ENCODE measurements at regions not wholly inside any gene's neighbourhood (a gene's known extent, or its start where the extent isn't known, plus 50 kb on each side); places are given as distances from the start of the nearest gene placed in this dataset.
"Not testable (repeated sequence)": the region's sequence is repeated elsewhere in the genome, so short reads cannot be mapped to it uniquely, and the experiment has no call there.

DNA sequence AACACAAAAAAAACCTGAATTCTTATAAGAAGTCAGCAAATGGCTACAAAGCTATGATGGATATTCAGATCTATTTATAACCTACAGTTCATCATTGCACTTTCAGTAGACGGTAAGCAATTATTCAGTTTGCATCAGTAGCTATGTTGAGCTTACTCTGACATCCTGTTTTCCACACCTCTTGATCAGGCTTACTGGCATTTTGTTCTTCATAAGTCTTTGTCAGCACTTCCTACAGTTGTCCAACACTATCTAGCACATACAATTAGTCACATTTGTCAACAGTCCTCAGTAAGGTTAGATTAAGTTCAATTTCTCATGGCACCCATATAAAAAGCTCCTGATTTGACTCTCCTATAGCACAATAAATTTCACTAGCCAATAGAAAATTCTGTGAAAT lies 71.2 kb upstream of the ST3GAL6 start:
- H3K36me3 ChIP-seq, result no peaks in the 10 kb centered on the region
- no peak for TF ChIP-seq POLR2AphosphoS5 (IDR thresholded peaks at IDR 0.05)
- TF ChIP-seq CTCF (IDR thresholded peaks at IDR 0.05 in 8 of 11, conservative IDR thresholded peaks at IDR 0.05 in 3 of 11), result no peak
- TF ChIP-seq POLR2A (IDR thresholded peaks at IDR 0.05), result no peak
- H3K27me3 ChIP-seq (replicated peaks in 1 of 7), result no peaks in the 10 kb centered on the region
- no peaks in the 10 kb centered on the region for H3K4me1 ChIP-seq
- intact Hi-C loops (cut with DNase I; ENCODE audit: low total_unique reads), result no loop called here
- no peak overlapping the region for H3K4me3 ChIP-seq
- no peak overlapping the region for H3K27ac ChIP-seq
- DNase-seq, result no peak
- H3K9me3 ChIP-seq, result peaks cover 0 to 7% (median 0%) of the 10 kb centered on the region in 8 donors
- WGBS, 5 donors, result 51 to 76% (median 65%) methylated on average over 1 of the region's 1 CpG

DNA sequence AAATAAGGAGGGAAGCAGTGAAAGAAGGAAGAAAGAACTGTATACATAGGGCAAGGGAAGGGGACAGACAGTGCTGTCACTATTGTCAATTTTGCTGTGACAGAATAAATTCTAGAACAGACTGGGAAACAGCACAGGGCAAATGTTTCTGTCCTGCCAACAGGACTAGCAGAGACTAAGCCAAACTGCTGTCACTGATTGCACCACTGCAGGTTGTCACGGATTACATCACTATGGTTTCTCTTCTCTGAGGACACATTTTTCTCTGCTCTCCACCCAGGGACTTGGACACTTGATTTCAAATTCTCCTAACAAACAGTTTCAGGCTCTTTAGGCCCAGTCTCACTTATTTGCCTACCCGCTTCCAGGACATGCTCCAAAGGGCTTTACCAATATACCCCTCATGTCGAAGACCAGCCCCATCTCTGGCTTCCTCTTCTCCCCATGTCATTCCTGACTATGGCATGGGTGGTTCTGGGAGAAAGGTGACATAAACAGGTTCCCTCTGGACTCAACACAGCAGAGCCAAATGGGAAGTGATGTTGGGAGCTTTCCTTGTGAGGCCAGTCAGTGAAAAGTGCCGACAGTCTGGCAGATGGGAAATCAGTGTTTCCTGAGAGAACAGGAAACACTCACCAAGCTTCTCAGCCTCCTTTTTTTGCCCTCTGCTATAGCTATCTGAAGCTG lies 70.2 kb upstream of the ST3GAL6 start:
- Histone ChIP-seq H3K27me3 (replicated peaks in 1 of 7) (no peaks in the 10 kb centered on the region), H3K4me3 (no peak overlapping the region), H3K36me3 (no peaks in the 10 kb centered on the region), H3K4me1 (no peaks in the 10 kb centered on the region), H3K27ac (no peak overlapping the region), H3K9me3 (no peaks in the 10 kb centered on the region)
- TF ChIP-seq POLR2AphosphoS5 (IDR thresholded peaks at IDR 0.05) (no peak), CTCF (IDR thresholded peaks at IDR 0.05 in 8 of 11, conservative IDR thresholded peaks at IDR 0.05 in 3 of 11) (no peak), POLR2A (IDR thresholded peaks at IDR 0.05) (no peak)
- intact Hi-C loops (cut with DNase I; ENCODE audit: low total_unique reads), result no loop called here
- DNase-seq, result no peak
- 49 to 66% (median 56%) methylated on average over 4 of the region's 4 CpGs for WGBS, 5 donors

- H3K4me3 ChIP-seq, result no peak overlapping the region
- H3K9me3 ChIP-seq, result no peaks in the 10 kb centered on the region
- no peaks in the 10 kb centered on the region for H3K27me3 ChIP-seq (replicated peaks in 1 of 7)
- no peak overlapping the region for H3K27ac ChIP-seq
- TF ChIP-seq POLR2AphosphoS5 (IDR thresholded peaks at IDR 0.05), result no peak
- no peak for TF ChIP-seq POLR2A (IDR thresholded peaks at IDR 0.05)
- TF ChIP-seq CTCF (IDR thresholded peaks at IDR 0.05 in 8 of 11, conservative IDR thresholded peaks at IDR 0.05 in 3 of 11), result no peak
- intact Hi-C loops (cut with DNase I; ENCODE audit: low total_unique reads), result no loop called here
- H3K36me3 ChIP-seq, result no peaks in the 10 kb centered on the region
- DNase-seq, result no peak
- H3K4me1 ChIP-seq, result no peaks in the 10 kb centered on the region
These were observed 67.3 kb upstream of the ST3GAL6 start for GRCh38 chr3:98695796-98696195.

GRCh38 chr3:98696296-98696695 lies 66.8 kb upstream of the ST3GAL6 start:
- H3K4me1 ChIP-seq; H3K9me3 ChIP-seq; DNase-seq; H3K36me3 ChIP-seq; intact Hi-C loops (cut with DNase I; ENCODE audit: low total_unique reads); H3K4me3 ChIP-seq; H3K27me3 ChIP-seq (replicated peaks in 1 of 7); H3K27ac ChIP-seq: not testable (repeated sequence)
- WGBS, 5 donors, result 71 to 87% (median 76%) methylated on average over 3 of the region's 3 CpGs

DNA sequence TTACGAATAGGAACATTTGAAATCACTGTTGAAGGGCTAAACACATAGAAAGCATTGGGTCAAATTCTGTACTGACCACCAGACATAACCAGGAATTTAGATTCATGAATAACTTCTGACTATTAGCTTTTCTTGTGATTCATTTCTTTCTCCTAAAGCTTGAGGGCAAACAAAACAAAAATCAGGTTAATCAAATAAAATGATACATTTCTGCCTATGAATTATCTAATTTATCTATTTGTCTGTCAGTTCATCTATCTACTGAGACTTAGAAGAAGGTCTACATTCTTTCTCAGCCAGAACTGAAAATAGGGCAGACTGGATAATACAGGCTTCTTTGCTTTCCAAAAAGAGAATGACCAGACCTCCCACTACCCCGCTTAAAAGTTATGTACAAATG lies 65.9 kb upstream of the ST3GAL6 start:
- Histone ChIP-seq H3K27me3 (replicated peaks in 1 of 7) (no peaks in the 10 kb centered on the region), H3K4me1 (no peaks in the 10 kb centered on the region), H3K4me3 (no peak overlapping the region), H3K36me3 (no peaks in the 10 kb centered on the region), H3K9me3 (no peaks in the 10 kb centered on the region), H3K27ac (no peak overlapping the region)
- TF ChIP-seq CTCF (IDR thresholded peaks at IDR 0.05 in 8 of 11, conservative IDR thresholded peaks at IDR 0.05 in 3 of 11), result no peak
- TF ChIP-seq POLR2AphosphoS5 (IDR thresholded peaks at IDR 0.05), result no peak
- TF ChIP-seq POLR2A (IDR thresholded peaks at IDR 0.05), result no peak
- WGBS, 5 donors, result 82 to 97% (median 86%) methylated on average over 2 of the region's 2 CpGs
- intact Hi-C loops (cut with DNase I; ENCODE audit: low total_unique reads), result no loop called here
- DNase-seq, result no peak
